Stomach (tissue), 8 donors: ENCODE measurements at regions not wholly inside any gene's neighbourhood (a gene's known extent, or its start where the extent isn't known, plus 50 kb on each side); places are given as distances from the start of the nearest gene placed in this dataset.

Experiments used
- DNase-seq, 2 donors: peaks; one replicate each; pipeline versions ENCODE4 v3.0.0 to v3.0.0-alpha.2; 2013 to 2019
- H3K27ac ChIP-seq, 5 donors: fragments of 200-600 bp in 4 of 5; sonication (generic) in 4 of 5; one replicate each; pipeline ENCODE4 v1.5.1; 2013 to 2019; ENCODE audit warnings: mild to moderate bottlenecking in 1 of 5, moderate library complexity in 1 of 5
- H3K27me3 ChIP-seq, 3 donors: fragments of 200-600 bp; sonication (generic); one replicate each; pipeline ENCODE4 v1.5.1; 2017 to 2019; ENCODE audit warnings: mixed run types in 1 of 3
- H3K36me3 ChIP-seq, 4 donors: fragments of 200-600 bp; sonication (generic); 1 replicate in 3 of 4; 2 replicates in 1 of 4; pipeline ENCODE4 v1.5.1; 2016 to 2019
- H3K4me1 ChIP-seq, 4 donors: fragments of 200-600 bp; sonication (generic); one replicate each; pipeline ENCODE4 v1.5.1; 2016 to 2019
- H3K4me3 ChIP-seq, 4 donors: fragments of 200-600 bp; sonication (generic) in 3 of 4; one replicate each; pipeline ENCODE4 v1.5.1; 2016 to 2019; ENCODE audit warnings: mild to moderate bottlenecking in 1 of 4
- H3K9me3 ChIP-seq, 4 donors: fragments of 200-600 bp; sonication (generic); one replicate each; pipeline ENCODE4 v1.5.1; 2016 to 2019
- CTCF ChIP-seq, 7 experiments: fragments of 450-650 bp in 4 of 7; fragments of 200-600 bp in 3 of 7; sonication (generic) in 3 of 7; IDR thresholded peaks; one replicate each; pipeline ENCODE4 v1.5.1; 2016 to 2019; ENCODE audit warnings: antibody characterized with exemption in 7 of 7, control low read depth in 2 of 7, mild to moderate bottlenecking in 1 of 7
- EP300 ChIP-seq: sonication (generic); formaldehyde crosslinking; IDR thresholded peaks from one replicate; pipeline ENCODE4 v1.6.1; 2017; ENCODE audit warnings: antibody characterized with exemption
- POLR2A ChIP-seq, 4 donors: fragments of 450-650 bp; IDR thresholded peaks; one replicate each; pipeline ENCODE4 v1.6.1; 2016; ENCODE audit warnings: antibody characterized with exemption in 4 of 4, control low read depth in 2 of 4, mild to moderate bottlenecking in 1 of 4, moderate library complexity in 1 of 4
- POLR2AphosphoS5 ChIP-seq, 3 donors: sonication (generic); formaldehyde crosslinking; IDR thresholded peaks; one replicate each; pipeline ENCODE4 v1.6.1; 2016; ENCODE audit warnings: antibody characterized with exemption in 3 of 3
- WGBS, 5 donors: extraction: QIAGEN DNeasy Blood & Tissue Kit in 3 of 5; methylation state at CpG; one replicate each; pipeline versions ENCODE4 v1.1.5 to v1.1.7; 2013 to 2018; 5-methylcytosine and 5-hydroxymethylcytosine counted together
- intact Hi-C: fragments of 100-400 bp; cut with DNase I; formaldehyde crosslinking; loops from one replicate; pipeline ENCODE4 v1.15.1; 2023; ENCODE audit warnings: low total_unique reads
- donor health status: healthy with polysubstance abuse.
- donor health status: Bipolar disorder and iron deficiency.
- donor health status: healthy.

GRCh38 chr5:5592541-5592940, 170.1 kb downstream of the ICE1 start:
- Histone ChIP-seq H3K9me3 (no peaks in the 10 kb centered on the region), H3K36me3 (no peaks in the 10 kb centered on the region), H3K4me3 (no peak overlapping the region), H3K4me1 (no peaks in the 10 kb centered on the region), H3K27me3 (no peaks in the 10 kb centered on the region), H3K27ac (no peak overlapping the region)
- intact Hi-C loops = no loop called here
- WGBS, 5 donors = 74 to 82% (median 79%) methylated on average over 5 of the region's 5 CpGs
- DNase-seq = no peak
- TF ChIP-seq POLR2A (IDR thresholded peaks at IDR 0.05) (no peak), POLR2AphosphoS5 (IDR thresholded peaks at IDR 0.05) (no peak), EP300 (no peak), CTCF (IDR thresholded peaks at IDR 0.05) (no peak)

- no peaks in the 10 kb centered on the region for H3K27me3 ChIP-seq
- H3K4me1 ChIP-seq = no peaks in the 10 kb centered on the region
- intact Hi-C loops = no loop called here
- no peak for DNase-seq
- H3K9me3 ChIP-seq = no peaks in the 10 kb centered on the region
- no peak overlapping the region for H3K27ac ChIP-seq
- no peaks in the 10 kb centered on the region for H3K36me3 ChIP-seq
- WGBS, 5 donors = 75 to 82% (median 80%) methylated on average over 6 of the region's 6 CpGs
- no peak for TF ChIP-seq POLR2A (IDR thresholded peaks at IDR 0.05)
- H3K4me3 ChIP-seq = no peak overlapping the region
Measured at GRCh38 chr5:5591567-5591966, 169.1 kb downstream of the ICE1 start.

DNA sequence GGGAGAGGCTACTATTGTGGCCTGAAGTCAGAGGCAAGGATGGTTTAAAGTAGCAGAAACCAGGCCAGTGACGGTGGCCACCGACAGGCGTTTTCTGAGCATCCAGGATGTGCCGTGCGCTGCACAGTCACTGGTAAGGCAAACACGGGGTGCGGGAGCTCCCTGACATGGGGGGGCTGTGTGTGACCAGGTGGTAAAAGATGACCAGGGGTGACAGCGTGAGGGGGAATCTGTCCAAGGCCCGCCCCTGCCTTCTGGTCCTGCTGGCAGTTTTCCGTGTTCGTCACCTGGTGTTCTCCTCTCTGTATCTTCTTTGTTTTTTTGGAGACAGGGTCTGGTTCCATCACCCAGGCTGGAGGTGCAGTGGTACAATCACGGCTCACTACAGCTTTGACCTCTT, 167.4 kb downstream of the ICE1 start:
- no peak for DNase-seq
- Histone ChIP-seq H3K4me1 (no peaks in the 10 kb centered on the region), H3K36me3 (no peaks in the 10 kb centered on the region), H3K4me3 (no peak overlapping the region), H3K27me3 (no peaks in the 10 kb centered on the region), H3K27ac (no peak overlapping the region), H3K9me3 (no peaks in the 10 kb centered on the region)
- intact Hi-C loops = no loop called here
- TF ChIP-seq CTCF (IDR thresholded peaks at IDR 0.05) = no peak
- TF ChIP-seq EP300 = no peak
- TF ChIP-seq POLR2A (IDR thresholded peaks at IDR 0.05) = no peak
- no peak for TF ChIP-seq POLR2AphosphoS5 (IDR thresholded peaks at IDR 0.05)
- 86 to 94% (median 89%) methylated on average over 12 of the region's 12 CpGs for WGBS, 5 donors

DNA sequence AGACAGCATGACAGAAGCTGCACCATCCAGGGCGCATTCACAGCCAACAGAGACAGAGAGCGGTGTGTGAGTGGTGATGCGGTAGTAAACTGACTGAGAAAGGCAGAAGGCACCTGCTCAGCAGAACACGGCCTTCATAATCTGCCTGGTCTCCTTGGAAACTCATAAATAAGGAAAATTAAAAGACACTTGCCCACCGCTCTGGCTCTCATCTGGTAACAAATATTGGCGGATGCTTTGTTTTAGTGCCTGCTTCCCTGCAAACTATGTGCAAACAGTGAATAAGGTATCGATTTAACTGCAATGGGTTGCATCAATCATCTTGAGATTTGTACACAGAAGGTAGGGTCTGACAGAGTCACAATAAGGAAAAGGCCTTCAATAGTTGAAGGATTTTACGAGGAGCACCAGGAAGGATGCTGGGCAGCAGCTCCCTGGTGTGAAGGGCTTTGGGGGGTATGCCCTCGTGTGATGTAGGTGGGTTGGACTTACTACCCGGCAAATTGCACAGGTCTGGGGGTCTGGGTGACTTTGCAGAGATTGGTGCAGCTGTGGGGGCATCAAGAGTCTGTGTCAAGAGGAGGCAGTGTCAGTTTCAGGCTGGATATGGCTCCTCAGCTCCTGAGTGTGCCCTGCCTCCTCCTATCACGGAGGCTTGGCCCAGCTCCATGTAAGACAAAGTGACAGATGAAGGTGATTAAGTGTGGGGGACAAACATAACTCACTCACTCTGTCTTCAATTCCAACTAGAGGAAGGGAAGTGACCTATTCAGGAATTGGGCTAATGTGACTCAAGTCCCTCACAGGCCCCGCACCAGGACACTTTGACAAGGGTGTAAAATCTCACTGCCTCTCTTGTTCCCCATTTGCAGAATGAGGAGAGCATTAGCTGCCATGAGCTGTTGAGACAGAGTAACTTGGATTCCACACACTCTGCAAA, 166.7 kb downstream of the ICE1 start:
- DNase-seq = no peak

More for the DNA sequence above, 166.7 kb downstream of the ICE1 start:
- intact Hi-C loops = no loop called here
- no peak for TF ChIP-seq CTCF (IDR thresholded peaks at IDR 0.05)
- TF ChIP-seq POLR2AphosphoS5 (IDR thresholded peaks at IDR 0.05) = no peak
- no peak for TF ChIP-seq EP300
- no peak for TF ChIP-seq POLR2A (IDR thresholded peaks at IDR 0.05)
- Histone ChIP-seq H3K27ac (no peak overlapping the region), H3K4me3 (no peak overlapping the region), H3K36me3 (no peaks in the 10 kb centered on the region), H3K9me3 (no peaks in the 10 kb centered on the region), H3K4me1 (no peaks in the 10 kb centered on the region), H3K27me3 (no peaks in the 10 kb centered on the region)
- WGBS, 5 donors = 40 to 67% (median 53%) methylated on average over 11 to 12 of the region's 12 CpGs
